ENCODE measurements at regions not wholly inside any gene's neighbourhood (a gene's known extent, or its start where the extent isn't known, plus 50 kb on each side); places are given as distances from the start of the nearest gene placed in this dataset.

DNA sequence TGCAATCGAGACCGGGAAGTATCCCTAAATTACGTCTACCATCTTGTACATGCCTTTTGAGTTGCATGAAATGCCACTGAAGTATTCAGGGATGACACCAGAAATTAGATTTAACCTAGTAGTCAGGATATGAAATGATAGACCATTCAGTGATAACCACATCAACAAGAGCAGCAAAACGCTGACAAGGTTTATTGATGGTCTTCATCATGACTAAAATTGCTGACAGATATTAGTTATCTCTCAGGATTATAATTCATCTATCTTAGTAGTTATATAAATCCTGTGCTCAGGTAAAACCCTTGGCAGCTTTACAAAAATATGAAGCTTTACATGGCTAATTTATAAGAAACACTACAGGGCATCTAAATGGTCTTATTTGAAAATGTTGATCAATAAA lies 1104.7 kb downstream of the EFNA5 start:
- no peak for DNase-seq (ENCODE audit: low read depth)
- TF ChIP-seq, protein P1, sequence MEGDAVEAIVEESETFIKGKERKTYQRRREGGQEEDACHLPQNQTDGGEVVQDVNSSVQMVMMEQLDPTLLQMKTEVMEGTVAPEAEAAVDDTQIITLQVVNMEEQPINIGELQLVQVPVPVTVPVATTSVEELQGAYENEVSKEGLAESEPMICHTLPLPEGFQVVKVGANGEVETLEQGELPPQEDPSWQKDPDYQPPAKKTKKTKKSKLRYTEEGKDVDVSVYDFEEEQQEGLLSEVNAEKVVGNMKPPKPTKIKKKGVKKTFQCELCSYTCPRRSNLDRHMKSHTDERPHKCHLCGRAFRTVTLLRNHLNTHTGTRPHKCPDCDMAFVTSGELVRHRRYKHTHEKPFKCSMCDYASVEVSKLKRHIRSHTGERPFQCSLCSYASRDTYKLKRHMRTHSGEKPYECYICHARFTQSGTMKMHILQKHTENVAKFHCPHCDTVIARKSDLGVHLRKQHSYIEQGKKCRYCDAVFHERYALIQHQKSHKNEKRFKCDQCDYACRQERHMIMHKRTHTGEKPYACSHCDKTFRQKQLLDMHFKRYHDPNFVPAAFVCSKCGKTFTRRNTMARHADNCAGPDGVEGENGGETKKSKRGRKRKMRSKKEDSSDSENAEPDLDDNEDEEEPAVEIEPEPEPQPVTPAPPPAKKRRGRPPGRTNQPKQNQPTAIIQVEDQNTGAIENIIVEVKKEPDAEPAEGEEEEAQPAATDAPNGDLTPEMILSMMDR (IDR thresholded peaks at IDR 0.05; ENCODE audit: low read depth, low read length, missing control alignments), result no peak
- in situ Hi-C loops (cut with HindIII; ENCODE audit: low sequenced_read_pairs), result no loop called here
- H3K4me3 ChIP-seq (ENCODE audit: low read depth, low read length), result no peak overlapping the region

GRCh38 chr5:106545325-106545724 lies 1125.4 kb downstream of the EFNA5 start:
- peak; percentile 57 for DNase-seq (ENCODE audit: low read depth)
- TF ChIP-seq, protein P1 (IDR thresholded peaks at IDR 0.05; ENCODE audit: low read depth, low read length, missing control alignments), result no peak
- in situ Hi-C loops (cut with HindIII; ENCODE audit: low sequenced_read_pairs), result no loop called here

GRCh38 chr5:106543330-106543729 lies 1127.4 kb downstream of the EFNA5 start:
- TF ChIP-seq, protein P1 (IDR thresholded peaks at IDR 0.05; ENCODE audit: low read depth, low read length, missing control alignments), result no peak
- no peak for DNase-seq (ENCODE audit: low read depth)
- no peak overlapping the region for H3K4me3 ChIP-seq (ENCODE audit: low read depth, low read length)
- in situ Hi-C loops (cut with HindIII; ENCODE audit: low sequenced_read_pairs), result no loop called here

More at GRCh38 chr5:106545325-106545724, 1125.4 kb downstream of the EFNA5 start:
- H3K4me3 ChIP-seq (ENCODE audit: low read depth, low read length), result no peak overlapping the region

GRCh38 chr5:106530150-106530549 lies 1140.6 kb downstream of the EFNA5 start:
- H3K4me3 ChIP-seq (ENCODE audit: low read depth, low read length), result no peak overlapping the region
- TF ChIP-seq, protein P1 (IDR thresholded peaks at IDR 0.05; ENCODE audit: low read depth, low read length, missing control alignments), result no peak
- in situ Hi-C loops (cut with HindIII; ENCODE audit: low sequenced_read_pairs), result no loop called here
- DNase-seq (ENCODE audit: low read depth), result no peak

DNA sequence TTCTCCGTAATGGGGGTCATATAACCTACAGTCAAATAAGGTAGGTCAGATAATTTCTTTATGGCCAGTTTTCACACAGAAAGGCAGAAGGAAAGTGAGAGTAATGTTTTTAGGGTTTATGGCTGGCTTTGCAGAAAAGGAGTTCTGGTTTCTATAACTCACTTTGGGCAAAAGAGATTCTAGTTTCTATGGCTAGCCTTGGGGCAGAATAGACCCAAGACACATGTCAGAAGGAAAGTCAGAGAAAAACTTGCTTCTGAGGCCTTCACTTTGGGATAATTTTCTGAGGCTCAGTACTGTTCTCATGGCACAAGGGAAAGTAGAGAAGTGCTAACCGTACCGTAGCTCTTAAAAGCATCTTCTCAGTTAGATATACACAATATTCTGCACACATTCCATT lies 1145.3 kb downstream of the EFNA5 start:
- TF ChIP-seq, protein P1 (IDR thresholded peaks at IDR 0.05; ENCODE audit: low read depth, low read length, missing control alignments), result no peak

DNA sequence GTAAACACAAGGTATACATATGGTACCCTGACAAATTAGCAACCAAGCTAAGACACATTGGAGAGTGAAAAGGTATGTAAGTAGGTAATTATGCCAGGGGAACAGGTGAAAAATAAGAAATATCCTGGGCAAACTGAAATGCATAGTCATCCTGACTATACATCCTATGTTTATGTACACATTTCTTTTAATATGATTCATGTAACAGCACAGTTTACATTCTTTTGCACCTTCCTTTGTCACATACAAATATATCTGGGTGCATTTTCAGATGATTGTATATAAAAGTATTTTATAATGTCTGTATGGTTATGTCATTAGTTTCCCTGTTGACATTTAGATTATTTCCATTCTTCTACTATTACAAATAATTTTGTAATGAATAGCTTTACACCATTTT lies 1146.9 kb downstream of the EFNA5 start:
- no peak overlapping the region for H3K4me3 ChIP-seq (ENCODE audit: low read depth, low read length)
- TF ChIP-seq, protein P1 (IDR thresholded peaks at IDR 0.05; ENCODE audit: low read depth, low read length, missing control alignments), result no peak
- in situ Hi-C loops (cut with HindIII; ENCODE audit: low sequenced_read_pairs), result no loop called here
- DNase-seq (ENCODE audit: low read depth), result no peak

More for the DNA sequence above, 1145.3 kb downstream of the EFNA5 start:
- in situ Hi-C loops (cut with HindIII; ENCODE audit: low sequenced_read_pairs), result no loop called here
- H3K4me3 ChIP-seq (ENCODE audit: low read depth, low read length), result no peak overlapping the region
- DNase-seq (ENCODE audit: low read depth), result no peak

- in situ Hi-C loops (cut with HindIII; ENCODE audit: low sequenced_read_pairs), result no loop called here
- TF ChIP-seq, protein P1 (IDR thresholded peaks at IDR 0.05; ENCODE audit: low read depth, low read length, missing control alignments), result no peak
- peak; percentile 18 for DNase-seq (ENCODE audit: low read depth)
- H3K4me3 ChIP-seq (ENCODE audit: low read depth, low read length), result no peak overlapping the region
These were observed 1148.4 kb downstream of the EFNA5 start for GRCh38 chr5:106522296-106522695.
